Activated T-cell treated with anti-CD3 and anti-CD28 coated beads, Interleukin-2, amount 50 U/mL, for 24 hours (primary cell): ENCODE measurements at regions not wholly inside any gene's neighbourhood (a gene's known extent, or its start where the extent isn't known, plus 50 kb on each side); places are given as distances from the start of the nearest gene placed in this dataset.

Experiments used
- DNase-seq: peaks from one replicate; pipeline ENCODE4 v3.0.0-alpha.2; 2020
- H3K27ac Mint-ChIP-seq: 2 replicates; pipeline ENCODE4 v1.8.0; 2020; ENCODE audit warnings: mild to moderate bottlenecking, mixed read lengths
- H3K27me3 Mint-ChIP-seq: 2 replicates; pipeline ENCODE4 v1.8.0; 2020; ENCODE audit warnings: mixed read lengths
- H3K36me3 Mint-ChIP-seq: 2 replicates; pipeline ENCODE4 v1.8.0; 2020; ENCODE audit warnings: low read depth, mixed read lengths
- H3K4me1 Mint-ChIP-seq: 2 replicates; pipeline ENCODE4 v1.8.0; 2020; ENCODE audit warnings: low read depth, mixed read lengths
- H3K4me3 Mint-ChIP-seq: 2 replicates; pipeline ENCODE4 v1.8.0; 2020; ENCODE audit warnings: mild to moderate bottlenecking, moderate library complexity, mixed read lengths
- H3K9me3 Mint-ChIP-seq: 2 replicates; pipeline ENCODE4 v1.8.0; 2020; ENCODE audit warnings: mixed read lengths

DNA sequence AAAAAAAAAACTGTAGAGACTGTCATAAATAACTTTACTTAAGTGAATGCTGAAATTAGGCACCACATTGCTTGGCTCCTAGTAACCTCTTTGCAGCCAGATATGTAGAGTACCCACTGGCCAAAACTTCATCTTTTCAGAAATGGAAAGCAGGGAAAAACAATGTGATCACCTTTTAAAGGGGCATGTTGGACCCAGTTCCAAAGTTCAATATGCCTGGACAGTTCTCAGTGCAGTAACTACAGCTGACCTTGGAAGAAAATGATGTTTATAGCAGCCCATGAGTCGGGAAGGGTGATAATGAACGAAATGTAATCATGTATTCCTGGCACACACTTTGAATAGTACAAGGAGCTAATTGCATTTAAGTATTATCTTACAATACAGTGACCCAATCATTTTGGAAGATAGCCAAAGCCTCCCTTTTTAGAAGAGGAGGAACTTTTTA lies 93.6 kb upstream of the TAB2 start:
- H3K9me3 Mint-ChIP-seq: no peaks in the 10 kb centered on the region
- H3K27ac Mint-ChIP-seq: no peak overlapping the region
- peaks cover 9% of the 10 kb centered on the region for H3K4me1 Mint-ChIP-seq
- no peaks in the 10 kb centered on the region for H3K36me3 Mint-ChIP-seq
- no peaks in the 10 kb centered on the region for H3K27me3 Mint-ChIP-seq
- no peak for DNase-seq
- H3K4me3 Mint-ChIP-seq: no peak overlapping the region

DNA sequence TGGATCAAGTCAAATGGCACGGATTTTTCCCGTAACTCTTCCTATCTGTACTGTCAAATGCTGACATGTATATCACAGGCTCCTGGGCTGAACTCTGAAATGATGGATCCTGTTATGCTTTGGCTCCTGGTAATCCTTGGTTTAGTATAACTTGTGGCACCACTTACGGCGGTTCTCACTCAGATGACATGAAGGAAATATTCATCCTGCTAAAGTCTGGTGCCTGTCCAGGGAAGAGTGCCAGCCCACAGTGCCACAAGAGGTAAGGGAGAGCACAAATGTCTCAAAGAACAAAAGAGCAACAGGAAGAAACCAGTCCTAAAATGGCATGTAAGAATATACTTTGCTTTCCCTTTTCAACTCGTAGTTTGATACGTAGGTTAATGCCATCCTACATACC lies 93.1 kb upstream of the TAB2 start:
- no peak for DNase-seq
- Mint-ChIP-seq H3K4me3 (no peak overlapping the region), H3K4me1 (peaks cover 5% of the 10 kb centered on the region), H3K36me3 (no peaks in the 10 kb centered on the region), H3K9me3 (no peaks in the 10 kb centered on the region), H3K27me3 (no peaks in the 10 kb centered on the region), H3K27ac (no peak overlapping the region)

DNA sequence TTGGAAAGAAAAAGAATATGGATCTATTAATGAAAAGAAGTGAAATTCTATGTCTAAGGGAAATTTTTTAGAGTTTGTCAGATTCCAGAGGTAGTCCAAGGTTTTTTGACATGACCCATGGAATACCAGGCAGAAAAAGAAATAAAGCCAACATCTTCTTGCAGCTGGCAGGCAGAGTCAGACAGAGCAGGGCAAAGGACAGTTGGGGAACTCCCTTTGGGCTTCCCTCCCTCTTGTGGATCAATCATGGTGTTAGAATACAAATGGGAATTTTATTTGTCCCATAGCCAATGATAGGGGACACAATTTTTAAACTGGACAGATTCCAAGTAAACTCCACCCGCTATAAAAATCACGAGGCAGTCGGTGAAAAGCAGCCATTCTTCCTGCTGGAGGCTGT lies 92.1 kb upstream of the TAB2 start:
- Mint-ChIP-seq H3K9me3 (no peaks in the 10 kb centered on the region), H3K4me3 (no peak overlapping the region), H3K4me1 (peaks cover 5% of the 10 kb centered on the region), H3K36me3 (no peaks in the 10 kb centered on the region), H3K27me3 (no peaks in the 10 kb centered on the region), H3K27ac (no peak overlapping the region)
- DNase-seq: no peak

DNA sequence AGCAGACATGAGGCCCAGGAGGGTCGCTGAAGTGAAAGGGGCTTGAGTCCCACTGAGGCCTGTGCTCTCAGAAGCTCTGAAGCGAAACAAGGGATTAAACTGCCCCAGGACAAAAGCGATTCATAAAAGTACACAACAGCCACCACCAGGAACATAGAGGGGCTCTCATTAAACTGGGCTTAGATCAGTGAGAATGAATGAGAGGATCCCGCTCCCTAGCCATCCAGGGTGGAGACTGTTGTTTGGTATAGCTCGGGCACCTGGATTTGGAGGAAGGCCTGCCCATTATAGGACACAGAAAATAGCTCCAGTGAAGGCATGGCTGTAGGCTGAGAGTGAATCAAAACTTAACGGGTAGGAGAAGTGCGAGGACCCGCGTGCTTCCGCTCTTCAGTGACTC lies 91.6 kb upstream of the TAB2 start:
- no peak for DNase-seq
- Mint-ChIP-seq H3K4me1 (peaks cover 10% of the 10 kb centered on the region), H3K27ac (no peak overlapping the region), H3K36me3 (no peaks in the 10 kb centered on the region), H3K27me3 (no peaks in the 10 kb centered on the region), H3K9me3 (no peaks in the 10 kb centered on the region), H3K4me3 (no peak overlapping the region)

DNA sequence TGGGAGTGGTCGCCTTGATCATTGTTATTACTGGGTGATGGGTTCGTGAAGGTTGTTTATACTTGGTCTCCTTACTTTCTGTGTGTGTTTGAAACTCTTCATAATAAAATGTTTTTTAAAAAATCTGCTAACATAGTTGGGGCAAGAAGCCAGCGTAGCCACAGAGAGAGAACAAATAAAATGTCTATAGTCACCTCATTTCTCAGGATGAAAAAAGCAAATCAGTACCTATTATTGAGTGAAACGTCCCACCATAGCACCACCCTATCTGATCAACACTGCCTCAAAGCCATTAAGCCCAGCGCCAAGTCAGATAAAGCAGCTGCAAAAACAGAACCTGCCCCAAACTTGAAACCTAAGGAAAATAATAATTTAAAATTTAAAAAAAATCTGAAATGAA lies 89.7 kb upstream of the TAB2 start:
- H3K9me3 Mint-ChIP-seq: no peaks in the 10 kb centered on the region
- no peak overlapping the region for H3K4me3 Mint-ChIP-seq
- no peak overlapping the region for H3K27ac Mint-ChIP-seq
- peaks cover 25% of the 10 kb centered on the region for H3K4me1 Mint-ChIP-seq
- no peaks in the 10 kb centered on the region for H3K27me3 Mint-ChIP-seq
- no peaks in the 10 kb centered on the region for H3K36me3 Mint-ChIP-seq
- no peak for DNase-seq

DNA sequence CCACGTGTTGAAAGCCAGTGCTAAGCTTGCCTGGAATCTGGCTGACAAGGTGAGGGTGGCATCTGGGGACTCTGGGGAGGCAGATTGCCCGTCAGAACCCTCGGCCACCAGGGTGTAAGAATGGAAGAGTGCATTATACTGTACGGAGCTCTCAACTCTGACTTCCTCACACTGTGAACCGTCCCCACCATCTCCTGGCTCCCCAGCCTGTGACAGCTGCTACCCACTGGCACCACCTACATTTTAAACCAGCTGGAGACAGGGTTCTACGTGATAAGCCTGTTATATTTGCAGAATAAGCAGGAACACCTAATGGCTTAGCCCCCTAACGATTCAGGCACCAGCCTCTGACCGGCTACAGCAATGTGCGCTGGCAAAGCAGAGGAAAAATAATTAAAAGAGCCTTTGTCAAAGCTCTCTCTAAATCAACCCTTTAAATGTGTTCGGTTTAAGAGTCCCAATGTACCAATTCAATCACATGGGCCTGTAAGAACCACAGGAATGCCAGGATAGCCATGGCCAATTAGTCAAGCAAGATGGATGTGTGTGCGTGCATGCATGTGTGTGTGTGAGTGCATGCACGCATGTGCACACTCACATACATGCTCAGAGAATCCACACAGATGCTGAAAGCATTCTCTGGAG lies 89.1 kb upstream of the TAB2 start:
- peaks cover 31% of the 10 kb centered on the region for H3K4me1 Mint-ChIP-seq
- H3K36me3 Mint-ChIP-seq: no peaks in the 10 kb centered on the region
- no peak overlapping the region for H3K4me3 Mint-ChIP-seq
- H3K27ac Mint-ChIP-seq: no peak overlapping the region
- no peaks in the 10 kb centered on the region for H3K9me3 Mint-ChIP-seq
- no peaks in the 10 kb centered on the region for H3K27me3 Mint-ChIP-seq
- DNase-seq: no peak

DNA sequence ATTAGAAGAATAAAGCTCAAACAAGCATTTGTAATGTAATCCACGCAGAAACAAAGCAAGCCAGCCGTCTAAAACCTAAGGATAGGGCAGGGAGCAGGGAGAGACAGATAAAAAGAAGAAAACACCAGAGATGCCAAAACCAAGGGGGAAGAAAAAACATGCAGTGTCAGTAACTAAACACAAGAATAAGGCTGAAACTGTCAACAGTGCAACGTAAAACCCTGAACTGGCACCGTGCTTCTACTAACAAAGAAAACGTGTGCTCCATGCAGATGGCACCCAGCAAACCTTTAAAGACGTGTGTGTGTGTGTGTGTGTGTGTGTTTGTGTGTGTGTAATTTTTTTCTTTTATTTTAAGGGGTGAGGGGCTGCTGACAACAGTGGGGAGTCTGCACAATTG lies 88.4 kb upstream of the TAB2 start:
- Mint-ChIP-seq H3K4me3 (no peak overlapping the region), H3K27me3 (no peaks in the 10 kb centered on the region), H3K36me3 (no peaks in the 10 kb centered on the region), H3K4me1 (peaks cover 38% of the 10 kb centered on the region), H3K27ac (no peak overlapping the region), H3K9me3 (no peaks in the 10 kb centered on the region)
- no peak for DNase-seq

DNA sequence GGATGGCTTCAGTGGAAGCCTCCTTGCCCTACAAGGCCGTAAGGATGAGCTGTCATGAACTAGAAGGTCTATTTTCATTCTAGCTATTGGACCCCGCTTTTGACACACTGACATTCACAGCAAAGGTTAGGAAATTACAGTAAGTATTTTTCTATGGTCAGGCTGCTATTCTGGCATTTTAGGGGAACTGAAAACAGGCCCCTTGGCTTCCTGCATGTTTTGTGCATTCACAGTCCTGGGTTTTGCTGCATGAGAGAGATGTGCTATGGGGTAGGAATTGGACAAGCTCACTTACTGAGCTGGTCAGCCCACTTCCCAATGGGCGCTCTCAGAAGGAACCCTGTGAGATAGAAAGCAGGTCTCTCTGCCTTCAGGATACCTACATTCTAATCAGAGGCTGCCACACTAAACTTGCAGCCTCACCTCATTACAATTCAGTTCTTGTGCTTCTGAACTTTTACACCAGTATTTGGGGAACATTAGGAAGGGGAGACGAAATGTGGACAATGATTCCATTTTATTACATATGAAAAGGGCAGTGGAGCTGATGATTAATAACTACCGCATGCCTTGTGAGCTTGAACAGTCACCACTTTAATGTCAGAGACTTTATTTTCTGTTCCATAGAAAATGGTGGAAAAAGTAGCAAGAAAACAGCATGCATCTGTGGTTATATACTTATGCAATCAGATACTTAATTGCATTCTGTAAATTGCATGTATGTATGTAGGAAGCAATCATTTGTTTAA lies 86.6 kb upstream of the TAB2 start:
- Mint-ChIP-seq H3K36me3 (no peaks in the 10 kb centered on the region), H3K27ac (no peak overlapping the region), H3K27me3 (no peaks in the 10 kb centered on the region), H3K4me1 (peaks cover 53% of the 10 kb centered on the region), H3K4me3 (no peak overlapping the region), H3K9me3 (no peaks in the 10 kb centered on the region)
- DNase-seq: no peak

DNA sequence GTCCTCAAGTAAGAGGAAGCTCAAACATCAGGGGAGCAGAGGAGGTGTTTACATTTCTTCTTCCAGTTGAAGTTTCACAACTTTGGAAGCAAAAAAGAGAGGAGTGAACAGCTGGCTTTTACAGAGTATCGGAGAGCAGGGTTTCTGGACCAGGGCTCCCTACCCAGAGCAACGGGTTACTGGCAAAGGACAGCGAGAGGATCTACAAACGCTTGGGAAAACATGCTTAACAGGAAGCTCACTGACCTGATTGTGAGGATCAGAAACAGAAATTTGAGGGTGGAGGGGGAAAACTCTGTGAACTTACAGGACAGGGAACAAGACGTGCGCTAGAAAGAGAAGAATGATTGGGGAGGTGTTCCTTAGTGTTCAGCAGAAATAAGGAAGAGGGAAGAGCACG lies 85.7 kb upstream of the TAB2 start:
- peak overlapping the region; percentile 74 for H3K27ac Mint-ChIP-seq
- H3K27me3 Mint-ChIP-seq: no peaks in the 10 kb centered on the region
- no peak overlapping the region for H3K4me3 Mint-ChIP-seq
- no peaks in the 10 kb centered on the region for H3K9me3 Mint-ChIP-seq
- H3K4me1 Mint-ChIP-seq: peaks cover 53% of the 10 kb centered on the region
- no peak for DNase-seq
- no peaks in the 10 kb centered on the region for H3K36me3 Mint-ChIP-seq

DNA sequence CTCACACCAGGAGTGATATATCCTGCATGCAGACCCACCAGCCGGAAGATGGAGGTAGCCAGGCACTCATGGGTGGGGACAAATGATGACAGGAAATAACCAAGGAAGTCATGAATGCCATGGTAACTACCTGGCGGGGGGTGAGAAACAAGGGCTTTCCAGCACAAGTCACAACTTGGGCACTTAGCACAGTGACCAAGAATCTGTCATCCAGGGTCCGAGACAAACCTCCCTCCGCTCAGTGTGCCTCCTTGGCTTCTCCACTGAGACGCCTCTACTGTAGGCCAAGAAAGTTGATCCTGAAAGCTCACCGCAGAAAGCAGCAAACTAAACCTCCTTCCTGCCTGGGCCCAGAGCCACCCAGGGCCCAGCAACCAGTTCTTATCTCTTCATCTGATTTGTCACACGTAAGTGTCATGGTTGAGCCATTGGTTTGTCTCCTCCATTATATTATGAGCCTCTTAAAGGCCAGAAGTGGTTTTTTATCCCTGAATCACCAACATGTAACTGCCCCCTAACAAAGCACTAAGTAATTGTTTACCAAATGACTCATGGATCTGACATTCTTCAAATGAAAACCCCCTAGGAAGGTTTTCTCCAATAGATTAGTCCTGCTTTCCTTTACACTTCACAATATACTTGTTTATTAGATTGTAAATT lies 84.3 kb upstream of the TAB2 start:
- H3K36me3 Mint-ChIP-seq: no peaks in the 10 kb centered on the region
- peak overlapping the region; percentile 71 for H3K4me3 Mint-ChIP-seq

DNA sequence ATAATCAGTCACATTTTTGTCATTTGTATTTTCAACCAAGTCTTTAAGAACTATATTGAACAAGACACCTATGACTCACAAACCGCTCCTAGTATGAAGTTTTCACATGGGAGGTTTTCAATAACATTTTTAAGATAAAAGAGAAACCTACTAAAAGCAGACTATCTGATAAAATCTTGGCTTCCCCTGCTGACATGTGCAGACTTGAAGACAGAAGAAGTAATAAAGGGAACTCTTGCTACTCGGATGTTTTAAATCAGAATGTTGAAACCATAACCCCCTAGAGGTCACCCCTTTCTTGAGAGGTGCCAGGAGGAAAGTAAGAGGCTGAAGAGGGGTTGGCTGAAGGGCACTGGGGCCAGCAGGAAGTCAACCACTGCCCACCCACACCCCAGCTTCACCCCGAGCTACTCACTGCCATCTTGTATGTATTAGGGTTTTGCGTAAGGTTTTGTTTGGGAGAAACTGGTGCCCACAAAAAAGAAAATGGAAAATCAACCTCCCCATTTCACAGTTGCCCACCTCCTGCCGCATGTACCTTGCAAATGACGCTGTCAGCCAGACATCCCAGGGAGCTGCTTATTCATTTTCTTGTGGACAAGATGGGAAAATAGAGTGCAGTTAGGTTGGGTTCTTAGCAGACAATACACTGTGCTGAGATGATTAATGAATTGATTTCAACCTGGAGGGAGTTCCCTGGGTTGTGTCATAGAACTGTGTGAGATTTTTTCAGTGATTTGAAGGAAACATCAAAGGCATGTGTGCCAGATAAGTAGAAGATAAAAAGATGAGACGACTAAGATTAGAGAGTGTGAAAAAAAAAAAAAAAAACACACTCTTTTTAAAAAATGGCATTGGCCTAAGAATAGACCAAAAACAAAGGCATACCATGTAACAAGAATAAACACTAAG lies 83.2 kb upstream of the TAB2 start:
- Mint-ChIP-seq H3K36me3 (no peaks in the 10 kb centered on the region), H3K9me3 (peaks cover 14% of the 10 kb centered on the region), H3K4me1 (peaks cover 53% of the 10 kb centered on the region), H3K27me3 (no peaks in the 10 kb centered on the region), H3K27ac (peak overlapping the region; percentile 98), H3K4me3 (peak overlapping the region; percentile 71)
- DNase-seq: peak; percentile 70

More for the DNA sequence above, 84.3 kb upstream of the TAB2 start:
- H3K9me3 Mint-ChIP-seq: peaks cover 4% of the 10 kb centered on the region
- H3K4me1 Mint-ChIP-seq: peaks cover 53% of the 10 kb centered on the region
- H3K27ac Mint-ChIP-seq: peak overlapping the region; percentile 98
- H3K27me3 Mint-ChIP-seq: no peaks in the 10 kb centered on the region
- peak; percentile 69 for DNase-seq

DNA sequence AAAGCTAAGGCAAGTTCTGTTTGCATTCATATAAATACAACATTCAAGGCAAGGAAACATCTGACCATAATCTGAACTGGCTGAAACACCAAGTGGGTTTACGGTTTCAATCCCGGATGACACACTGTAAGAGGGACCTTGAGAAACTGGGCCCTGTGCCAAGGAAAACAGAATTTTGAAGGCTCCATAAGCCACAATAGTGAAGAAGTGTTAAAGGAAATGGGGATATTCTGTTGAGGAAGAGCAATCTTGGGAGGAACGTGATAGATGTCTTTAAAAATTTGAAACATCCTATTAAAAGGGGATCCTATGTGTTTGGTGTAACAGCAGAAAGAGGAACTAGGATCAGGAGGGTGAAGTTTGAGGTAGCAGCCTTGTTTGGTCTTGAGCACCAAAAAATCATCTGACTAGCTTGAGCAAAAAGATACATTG lies 82.4 kb upstream of the TAB2 start:
- Mint-ChIP-seq H3K27me3 (no peaks in the 10 kb centered on the region), H3K36me3 (peaks cover 2% of the 10 kb centered on the region), H3K27ac (peak overlapping the region; percentile 98), H3K9me3 (peaks cover 21% of the 10 kb centered on the region), H3K4me3 (peak overlapping the region; percentile 71), H3K4me1 (peaks cover 53% of the 10 kb centered on the region)
- DNase-seq: no peak

DNA sequence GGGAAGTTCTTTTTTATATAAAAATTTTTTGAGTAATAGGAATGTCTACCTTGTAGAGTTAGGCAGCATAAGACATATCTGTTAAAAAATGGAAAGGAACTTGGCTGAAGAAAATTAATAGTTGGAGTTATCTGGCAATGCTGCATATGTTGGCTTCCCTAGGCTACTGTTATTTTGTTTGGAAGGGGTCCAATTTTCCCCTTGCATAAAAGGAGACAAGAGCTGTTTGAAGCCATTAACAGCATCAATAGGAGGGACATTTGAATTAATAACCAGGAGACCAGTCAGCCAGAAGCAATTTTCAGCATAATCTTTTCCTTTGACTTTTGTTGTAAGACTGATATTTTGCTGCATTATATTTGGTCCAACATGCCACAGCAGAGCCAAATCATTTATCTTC lies 80.9 kb upstream of the TAB2 start:
- H3K27me3 Mint-ChIP-seq: no peaks in the 10 kb centered on the region
- no peak overlapping the region for H3K27ac Mint-ChIP-seq
- H3K4me1 Mint-ChIP-seq: peaks cover 42% of the 10 kb centered on the region
- peaks cover 2% of the 10 kb centered on the region for H3K36me3 Mint-ChIP-seq
- no peak overlapping the region for H3K4me3 Mint-ChIP-seq
- no peak for DNase-seq
- H3K9me3 Mint-ChIP-seq: peaks cover 26% of the 10 kb centered on the region

DNA sequence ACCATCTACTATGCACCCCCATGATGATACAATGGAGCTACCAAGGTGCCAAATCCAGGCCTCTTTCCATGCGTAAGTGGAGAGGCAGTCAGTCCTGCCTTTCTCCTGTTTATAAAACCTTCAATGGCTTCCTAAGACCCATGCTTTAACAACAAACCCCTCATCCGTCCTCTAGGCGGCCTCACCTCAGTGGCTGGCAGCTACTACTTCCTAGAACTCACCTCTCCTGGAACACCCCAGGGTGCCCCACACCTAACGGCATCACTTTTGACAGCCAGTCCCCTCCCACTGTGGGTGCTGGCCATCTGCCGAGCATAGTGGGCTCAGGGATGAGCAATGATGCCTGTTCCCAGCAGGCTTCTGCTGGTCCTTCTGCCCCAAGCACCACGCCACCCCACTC lies 80.0 kb upstream of the TAB2 start:
- DNase-seq: no peak
- peaks cover 2% of the 10 kb centered on the region for H3K36me3 Mint-ChIP-seq
- H3K4me1 Mint-ChIP-seq: peaks cover 34% of the 10 kb centered on the region
- H3K4me3 Mint-ChIP-seq: no peak overlapping the region
- no peaks in the 10 kb centered on the region for H3K27me3 Mint-ChIP-seq
- no peak overlapping the region for H3K27ac Mint-ChIP-seq
- peaks cover 29% of the 10 kb centered on the region for H3K9me3 Mint-ChIP-seq
